Stimulated activated CD4-positive, alpha-beta T cell treated with anti-CD3 and anti-CD28 coated beads, Interleukin-1b, Interleukin-23, amount 100 ng/mL, for 48 hours (primary cell): ENCODE measurements at regions not wholly inside any gene's neighbourhood (a gene's known extent, or its start where the extent isn't known, plus 50 kb on each side); places are given as distances from the start of the nearest gene placed in this dataset.
"Not testable (repeated sequence)": the region's sequence is repeated elsewhere in the genome, so short reads cannot be mapped to it uniquely, and the experiment has no call there.

Experiments
- DNase-seq: peaks from one replicate; pipeline ENCODE4 v3.0.0-alpha.2; 2020

- DNase-seq = no peak
Measured at GRCh38 chr1:234858722-234859121, 248.7 kb upstream of the IRF2BP2 start.

GRCh38 chr1:234856845-234857245, 246.9 kb upstream of the IRF2BP2 start:
- DNase-seq = no peak

- DNase-seq = no peak
Measured at GRCh38 chr1:234855851-234856250, 245.9 kb upstream of the IRF2BP2 start.

GRCh38 chr1:234854645-234855039, 244.7 kb upstream of the IRF2BP2 start:
- DNase-seq = no peak

- no peak for DNase-seq
Measured at GRCh38 chr1:234853906-234854644, 244.1 kb upstream of the IRF2BP2 start.

GRCh38 chr1:234852659-234853058, 242.7 kb upstream of the IRF2BP2 start:
- DNase-seq = no peak

- DNase-seq = no peak
Measured at GRCh38 chr1:234851450-234852438, 241.8 kb upstream of the IRF2BP2 start.

- DNase-seq = no peak
Measured at GRCh38 chr1:234849832-234850231, 239.9 kb upstream of the IRF2BP2 start.

GRCh38 chr1:234848972-234849649, 239.1 kb upstream of the IRF2BP2 start:
- no peak for DNase-seq

GRCh38 chr1:234846813-234847212, 236.8 kb upstream of the IRF2BP2 start:
- not testable (repeated sequence) for DNase-seq

- no peak for DNase-seq
Measured at GRCh38 chr1:234845836-234846235, 235.9 kb upstream of the IRF2BP2 start.

- DNase-seq = peak; percentile 58
Measured at GRCh38 chr1:234845097-234845660, 235.2 kb upstream of the IRF2BP2 start.

GRCh38 chr1:234844479-234845031, 234.6 kb upstream of the IRF2BP2 start:
- no peak for DNase-seq

- DNase-seq = no peak
Measured at GRCh38 chr1:234843946-234844345, 234.0 kb upstream of the IRF2BP2 start.

GRCh38 chr1:234842726-234843641, 233.0 kb upstream of the IRF2BP2 start:
- peak; percentile 91 for DNase-seq

GRCh38 chr1:234841710-234842231, 231.8 kb upstream of the IRF2BP2 start:
- DNase-seq = no peak

- DNase-seq = no peak
Measured at GRCh38 chr1:234841281-234841680, 231.3 kb upstream of the IRF2BP2 start.

GRCh38 chr1:234840843-234841242, 230.9 kb upstream of the IRF2BP2 start:
- DNase-seq = no peak

GRCh38 chr1:234840253-234840652, 230.3 kb upstream of the IRF2BP2 start:
- no peak for DNase-seq

GRCh38 chr1:234839663-234840062, 229.7 kb upstream of the IRF2BP2 start:
- DNase-seq = no peak

- DNase-seq = no peak
Measured at GRCh38 chr1:234838820-234839219, 228.8 kb upstream of the IRF2BP2 start.
